Tibial nerve (tissue), 4 donors: ENCODE measurements at regions not wholly inside any gene's neighbourhood (a gene's known extent, or its start where the extent isn't known, plus 50 kb on each side); places are given as distances from the start of the nearest gene placed in this dataset.

Source experiments
- DNase-seq, 2 donors: peaks; one replicate each; pipeline ENCODE4 v3.0.0-alpha.2; 2019; ENCODE audit warnings: low spot score in 2 of 2
- H3K27ac ChIP-seq, 4 donors: fragments of 200-600 bp; sonication (generic) in 3 of 4; one replicate each; pipeline ENCODE4 v1.5.1; 2017 to 2019; ENCODE audit warnings: mild to moderate bottlenecking in 1 of 4
- H3K27me3 ChIP-seq, 2 donors: fragments of 200-600 bp; sonication (generic) in 1 of 2; one replicate each; pipeline versions ENCODE4 v1.5.1 to v1.6.0; 2017 to 2019
- H3K36me3 ChIP-seq, 3 donors: fragments of 200-600 bp; sonication (generic); one replicate each; pipeline ENCODE4 v1.5.1; 2018 to 2019
- H3K4me1 ChIP-seq, 4 donors: fragments of 200-600 bp; sonication (generic) in 3 of 4; one replicate each; pipeline ENCODE4 v1.5.1; 2017 to 2019
- H3K4me3 ChIP-seq, 4 donors: fragments of 200-600 bp; sonication (generic) in 3 of 4; one replicate each; pipeline ENCODE4 v1.5.1; 2017 to 2019; ENCODE audit warnings: mild to moderate bottlenecking in 1 of 4, moderate library complexity in 1 of 4
- H3K9me3 ChIP-seq, 4 donors: fragments of 200-600 bp; sonication (generic) in 3 of 4; one replicate each; pipeline ENCODE4 v1.5.1; 2017 to 2019
- CTCF ChIP-seq, 5 experiments: fragments of 200-600 bp in 3 of 5; fragments of 450-650 bp in 2 of 5; sonication (generic) in 3 of 5; IDR thresholded peaks; one replicate each; pipeline ENCODE4 v1.5.1; 2016 to 2019; ENCODE audit warnings: antibody characterized with exemption in 5 of 5, mild to moderate bottlenecking in 3 of 5, moderate library complexity in 2 of 5
- EP300 ChIP-seq, 2 donors: sonication (generic); formaldehyde crosslinking; IDR thresholded peaks; one replicate each; pipeline ENCODE4 v1.6.1; 2017; ENCODE audit warnings: antibody characterized with exemption in 2 of 2, mild to moderate bottlenecking in 1 of 2
- POLR2A ChIP-seq, 2 donors: fragments of 450-650 bp; IDR thresholded peaks; one replicate each; pipeline ENCODE4 v1.6.1; 2017; ENCODE audit warnings: antibody characterized with exemption in 2 of 2, mild to moderate bottlenecking in 2 of 2, moderate library complexity in 2 of 2
- WGBS, 2 donors: methylation state at CpG; one replicate each; pipeline ENCODE4 v1.1.5; 2018; 5-methylcytosine and 5-hydroxymethylcytosine counted together

GRCh38 chr2:65494078-65494477 lies 61.7 kb upstream of the SPRED2 start:
- 79 to 80% methylated on average over 3 of the region's 3 CpGs for WGBS, 2 donors
- TF ChIP-seq POLR2A (IDR thresholded peaks at IDR 0.05) (no peak), CTCF (IDR thresholded peaks at IDR 0.05) (no peak), EP300 (IDR thresholded peaks at IDR 0.05) (no peak)
- DNase-seq = no peak
- H3K9me3 ChIP-seq = no peaks in the 10 kb centered on the region
- H3K36me3 ChIP-seq = no peaks in the 10 kb centered on the region
- H3K27me3 ChIP-seq = no peaks in the 10 kb centered on the region
- no peak overlapping the region for H3K4me3 ChIP-seq
- peaks cover 0 to 9% (median 0%) of the 10 kb centered on the region in 4 donors for H3K4me1 ChIP-seq
- H3K27ac ChIP-seq = no peak overlapping the region

GRCh38 chr2:65491381-65491905 lies 59.0 kb upstream of the SPRED2 start:
- Histone ChIP-seq H3K9me3 (no peaks in the 10 kb centered on the region), H3K27ac (no peak overlapping the region), H3K36me3 (no peaks in the 10 kb centered on the region), H3K4me3 (no peak overlapping the region), H3K4me1 (peaks cover 0 to 9% (median 0%) of the 10 kb centered on the region in 4 donors), H3K27me3 (no peaks in the 10 kb centered on the region)
- DNase-seq = no peak
- 21 to 24% methylated on average over 7 of the region's 7 CpGs for WGBS, 2 donors
- TF ChIP-seq EP300 (IDR thresholded peaks at IDR 0.05) = no peak
- TF ChIP-seq CTCF (IDR thresholded peaks at IDR 0.05) = no peak
- no peak for TF ChIP-seq POLR2A (IDR thresholded peaks at IDR 0.05)

DNA sequence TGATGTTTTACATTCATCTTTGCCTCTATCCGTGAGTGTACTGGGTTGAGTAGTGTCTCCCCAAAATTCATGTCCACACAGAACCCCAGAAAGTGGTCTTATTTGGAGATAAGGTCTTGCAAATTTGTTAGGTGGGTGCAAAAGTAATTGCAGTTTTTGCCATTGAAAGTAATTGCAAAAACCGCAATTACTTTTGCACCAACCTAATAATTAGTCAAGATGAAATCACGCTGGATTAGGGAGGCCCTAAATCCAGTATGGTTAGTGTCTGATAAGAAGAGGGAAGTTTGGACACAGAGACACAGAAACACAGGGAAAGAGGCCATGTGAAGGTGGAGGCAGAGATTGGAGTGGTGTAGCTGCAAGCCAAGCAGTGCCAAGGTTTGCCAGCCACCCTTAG lies 57.8 kb upstream of the SPRED2 start:
- no peaks in the 10 kb centered on the region for H3K9me3 ChIP-seq
- TF ChIP-seq EP300 (IDR thresholded peaks at IDR 0.05) = no peak
- no peak for TF ChIP-seq POLR2A (IDR thresholded peaks at IDR 0.05)
- no peak for TF ChIP-seq CTCF (IDR thresholded peaks at IDR 0.05)
- DNase-seq = no peak
- no peaks in the 10 kb centered on the region for H3K36me3 ChIP-seq
- H3K4me3 ChIP-seq = no peak overlapping the region
- no peaks in the 10 kb centered on the region for H3K27me3 ChIP-seq
- peaks cover 0 to 9% (median 0%) of the 10 kb centered on the region in 4 donors for H3K4me1 ChIP-seq
- 96 to 98% methylated on average over 3 of the region's 3 CpGs for WGBS, 2 donors
- no peak overlapping the region for H3K27ac ChIP-seq

- H3K27ac ChIP-seq = no peak overlapping the region
- DNase-seq = no peak
- H3K27me3 ChIP-seq = no peaks in the 10 kb centered on the region
- 40 to 47% methylated on average over 5 of the region's 5 CpGs for WGBS, 2 donors
- H3K36me3 ChIP-seq = no peaks in the 10 kb centered on the region
- TF ChIP-seq EP300 (IDR thresholded peaks at IDR 0.05) (no peak), CTCF (IDR thresholded peaks at IDR 0.05) (no peak), POLR2A (IDR thresholded peaks at IDR 0.05) (no peak)
- peaks cover 0 to 9% (median 0%) of the 10 kb centered on the region in 4 donors for H3K4me1 ChIP-seq
- no peak overlapping the region for H3K4me3 ChIP-seq
- no peaks in the 10 kb centered on the region for H3K9me3 ChIP-seq
Observed at GRCh38 chr2:65489269-65489668, 56.9 kb upstream of the SPRED2 start.

DNA sequence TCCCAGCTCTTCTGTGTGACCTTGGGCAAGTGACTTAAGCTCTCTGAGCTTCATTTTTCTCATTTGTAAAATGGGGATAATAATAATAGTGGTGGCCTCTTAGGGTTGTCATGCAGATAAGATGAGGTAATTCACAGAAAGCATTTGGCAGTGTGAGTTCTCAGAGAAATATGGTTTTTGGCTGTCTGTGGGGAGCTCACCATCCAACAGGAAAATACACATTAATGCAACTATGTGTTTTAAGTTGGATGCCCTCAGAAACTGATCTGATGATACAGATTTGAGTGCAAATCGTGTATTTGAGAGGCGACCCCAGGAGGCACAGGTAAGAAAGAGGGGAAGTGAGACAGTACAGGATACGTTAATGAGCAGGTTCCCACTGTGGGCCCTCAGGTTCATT lies 56.1 kb upstream of the SPRED2 start:
- Histone ChIP-seq H3K27me3 (no peaks in the 10 kb centered on the region), H3K36me3 (no peaks in the 10 kb centered on the region), H3K9me3 (no peaks in the 10 kb centered on the region), H3K27ac (no peak overlapping the region), H3K4me1 (peaks cover 0 to 9% (median 0%) of the 10 kb centered on the region in 4 donors), H3K4me3 (no peak overlapping the region)
- no peak for DNase-seq
- TF ChIP-seq EP300 (IDR thresholded peaks at IDR 0.05) (no peak), CTCF (IDR thresholded peaks at IDR 0.05) (no peak), POLR2A (IDR thresholded peaks at IDR 0.05) (no peak)
- 86 to 91% methylated on average over 3 of the region's 3 CpGs for WGBS, 2 donors
